Peyer's patch (tissue), 4 donors: ENCODE measurements at regions not wholly inside any gene's neighbourhood (a gene's known extent, or its start where the extent isn't known, plus 50 kb on each side); places are given as distances from the start of the nearest gene placed in this dataset.
A peak's percentile ranks its signal among the peaks of the same experiment; 100 is the strongest.

Source experiments
- POLR2A ChIP-seq, 2 donors: fragments of 450-650 bp; IDR thresholded peaks; one replicate each; pipeline ENCODE4 v1.5.1; 2017; ENCODE audit warnings: antibody characterized with exemption in 2 of 2, mild to moderate bottlenecking in 2 of 2, moderate library complexity in 2 of 2
- TF ChIP-seq, protein P1 (sequence below), 6 experiments: fragments of 450-650 bp in 4 of 6; fragments of 200-600 bp in 2 of 6; sonication (generic) in 1 of 6; IDR thresholded peaks; one replicate each; pipeline ENCODE4 v1.5.1; 2017 to 2019; ENCODE audit warnings: antibody characterized with exemption in 6 of 6, mild to moderate bottlenecking in 3 of 6, moderate library complexity in 1 of 6

DNA sequence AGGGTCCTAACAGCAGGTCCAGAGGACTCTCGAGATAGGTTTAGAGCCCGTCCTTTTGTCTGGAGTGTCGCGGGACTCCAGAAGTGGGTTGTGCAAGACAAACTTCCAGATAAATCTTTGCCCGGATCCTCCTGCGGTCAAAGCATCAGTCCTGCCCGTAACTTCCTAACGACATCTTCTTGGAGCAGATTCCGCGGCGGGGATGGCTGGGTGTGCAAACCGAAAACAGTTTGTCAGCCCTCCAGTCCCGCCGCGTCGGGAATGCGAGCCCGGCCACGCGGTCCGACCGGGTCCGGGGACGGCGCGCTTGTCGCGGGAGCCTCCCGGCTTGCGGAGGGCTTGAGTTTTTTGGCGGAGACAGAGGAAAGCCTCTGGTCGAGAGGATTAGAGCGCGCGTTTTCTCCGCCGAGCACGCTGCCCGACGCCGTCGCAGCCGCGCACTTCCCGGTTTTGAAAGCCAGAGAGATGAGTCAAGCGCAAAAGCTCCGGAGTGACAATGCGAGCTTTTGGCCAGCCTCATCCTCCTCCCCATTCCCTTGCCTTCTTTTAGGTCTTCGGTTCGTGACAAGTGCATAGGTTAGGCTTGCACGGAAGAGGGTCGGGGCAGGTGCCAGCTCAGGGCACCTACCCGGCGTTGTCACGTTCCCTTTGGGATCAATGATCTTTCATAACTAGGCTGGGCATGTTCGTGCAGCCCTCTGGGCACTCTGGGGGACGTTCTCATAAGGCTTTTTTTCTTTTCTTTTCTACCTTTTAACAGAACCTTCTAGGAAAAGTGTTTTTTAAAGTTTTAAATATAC, 91.3 kb upstream of the PRDM1 start:
- TF ChIP-seq, protein P1, sequence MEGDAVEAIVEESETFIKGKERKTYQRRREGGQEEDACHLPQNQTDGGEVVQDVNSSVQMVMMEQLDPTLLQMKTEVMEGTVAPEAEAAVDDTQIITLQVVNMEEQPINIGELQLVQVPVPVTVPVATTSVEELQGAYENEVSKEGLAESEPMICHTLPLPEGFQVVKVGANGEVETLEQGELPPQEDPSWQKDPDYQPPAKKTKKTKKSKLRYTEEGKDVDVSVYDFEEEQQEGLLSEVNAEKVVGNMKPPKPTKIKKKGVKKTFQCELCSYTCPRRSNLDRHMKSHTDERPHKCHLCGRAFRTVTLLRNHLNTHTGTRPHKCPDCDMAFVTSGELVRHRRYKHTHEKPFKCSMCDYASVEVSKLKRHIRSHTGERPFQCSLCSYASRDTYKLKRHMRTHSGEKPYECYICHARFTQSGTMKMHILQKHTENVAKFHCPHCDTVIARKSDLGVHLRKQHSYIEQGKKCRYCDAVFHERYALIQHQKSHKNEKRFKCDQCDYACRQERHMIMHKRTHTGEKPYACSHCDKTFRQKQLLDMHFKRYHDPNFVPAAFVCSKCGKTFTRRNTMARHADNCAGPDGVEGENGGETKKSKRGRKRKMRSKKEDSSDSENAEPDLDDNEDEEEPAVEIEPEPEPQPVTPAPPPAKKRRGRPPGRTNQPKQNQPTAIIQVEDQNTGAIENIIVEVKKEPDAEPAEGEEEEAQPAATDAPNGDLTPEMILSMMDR (IDR thresholded peaks at IDR 0.05) = no peak
- TF ChIP-seq POLR2A (IDR thresholded peaks at IDR 0.05) = peak; percentile 12 to 34
